VCaP (cell line): ENCODE measurements at regions not wholly inside any gene's neighbourhood (a gene's known extent, or its start where the extent isn't known, plus 50 kb on each side); places are given as distances from the start of the nearest gene placed in this dataset.

ENCODE experiments used
- H3K27ac ChIP-seq: fragments of 450-650 bp; 2 replicates; pipeline ENCODE4 v1.5.1; 2017
- TF ChIP-seq, protein P1 (sequence below): fragments of 450-650 bp; conservative IDR thresholded peaks from 2 replicates; pipeline ENCODE4 v1.5.1; 2017; ENCODE audit warnings: mild to moderate bottlenecking, moderate library complexity

DNA sequence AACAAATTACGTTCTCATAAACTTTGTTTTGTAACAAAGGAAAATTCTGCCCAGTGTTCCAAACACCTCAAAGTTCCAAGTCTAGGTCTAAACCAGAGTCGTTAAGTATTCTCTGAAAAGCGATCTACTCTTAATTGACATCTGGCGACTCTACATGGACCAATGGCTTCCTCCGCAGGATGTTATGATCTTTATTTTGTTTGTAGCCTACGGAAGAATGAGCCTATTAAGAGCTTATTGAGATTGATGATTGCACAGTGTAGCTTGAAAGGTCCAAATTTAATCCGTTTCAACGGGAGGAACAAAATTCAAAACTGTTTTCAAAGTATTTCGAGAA lies 61.1 kb downstream of the FAM217A start:
- peak overlapping the region; percentile 96 for H3K27ac ChIP-seq
- TF ChIP-seq, protein P1, sequence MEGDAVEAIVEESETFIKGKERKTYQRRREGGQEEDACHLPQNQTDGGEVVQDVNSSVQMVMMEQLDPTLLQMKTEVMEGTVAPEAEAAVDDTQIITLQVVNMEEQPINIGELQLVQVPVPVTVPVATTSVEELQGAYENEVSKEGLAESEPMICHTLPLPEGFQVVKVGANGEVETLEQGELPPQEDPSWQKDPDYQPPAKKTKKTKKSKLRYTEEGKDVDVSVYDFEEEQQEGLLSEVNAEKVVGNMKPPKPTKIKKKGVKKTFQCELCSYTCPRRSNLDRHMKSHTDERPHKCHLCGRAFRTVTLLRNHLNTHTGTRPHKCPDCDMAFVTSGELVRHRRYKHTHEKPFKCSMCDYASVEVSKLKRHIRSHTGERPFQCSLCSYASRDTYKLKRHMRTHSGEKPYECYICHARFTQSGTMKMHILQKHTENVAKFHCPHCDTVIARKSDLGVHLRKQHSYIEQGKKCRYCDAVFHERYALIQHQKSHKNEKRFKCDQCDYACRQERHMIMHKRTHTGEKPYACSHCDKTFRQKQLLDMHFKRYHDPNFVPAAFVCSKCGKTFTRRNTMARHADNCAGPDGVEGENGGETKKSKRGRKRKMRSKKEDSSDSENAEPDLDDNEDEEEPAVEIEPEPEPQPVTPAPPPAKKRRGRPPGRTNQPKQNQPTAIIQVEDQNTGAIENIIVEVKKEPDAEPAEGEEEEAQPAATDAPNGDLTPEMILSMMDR = no peak

DNA sequence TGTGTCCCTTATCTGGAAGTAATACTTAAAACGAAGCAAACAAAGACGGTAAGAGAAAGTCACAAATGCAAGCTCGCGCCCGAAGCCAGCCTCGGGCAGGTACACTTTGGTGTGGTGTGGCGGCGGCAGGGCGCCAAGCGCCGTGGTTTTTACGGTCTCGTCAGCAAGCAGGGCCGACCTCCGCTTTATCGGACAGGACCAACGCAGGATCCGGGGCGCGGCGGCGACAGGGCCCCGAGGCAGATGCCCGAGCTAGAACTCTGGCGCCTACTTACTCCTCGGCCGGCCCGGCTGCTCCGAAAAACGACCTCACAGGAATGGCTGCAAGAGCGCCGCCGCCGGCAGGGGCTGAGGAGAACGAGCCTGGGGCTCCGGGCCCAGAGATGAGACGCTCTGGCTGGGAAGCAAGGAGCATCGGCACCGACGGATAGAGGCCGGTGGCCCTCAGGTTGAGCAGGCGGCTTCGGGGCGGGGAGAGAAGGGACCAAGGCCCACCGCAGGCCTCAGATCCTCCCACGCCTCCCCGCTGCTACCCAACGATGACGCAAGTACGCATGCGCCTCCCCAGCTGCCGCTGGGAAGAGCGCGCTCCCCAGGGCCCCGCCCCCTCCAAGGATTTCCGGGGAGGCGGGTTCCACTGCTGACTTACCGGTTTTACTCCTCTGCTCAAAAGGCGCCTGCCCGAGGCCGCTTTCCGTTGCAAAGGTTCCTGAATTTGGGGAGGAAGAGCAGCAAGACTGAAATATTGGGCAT lies 60.6 kb downstream of the FAM217A start:
- TF ChIP-seq, protein P1 = no peak; the same call in 1 of the 2 replicates
- peak overlapping the region; percentile 96 for H3K27ac ChIP-seq
